ENCODE measurements at regions not wholly inside any gene's neighbourhood (a gene's known extent, or its start where the extent isn't known, plus 50 kb on each side); places are given as distances from the start of the nearest gene placed in this dataset.

DNA sequence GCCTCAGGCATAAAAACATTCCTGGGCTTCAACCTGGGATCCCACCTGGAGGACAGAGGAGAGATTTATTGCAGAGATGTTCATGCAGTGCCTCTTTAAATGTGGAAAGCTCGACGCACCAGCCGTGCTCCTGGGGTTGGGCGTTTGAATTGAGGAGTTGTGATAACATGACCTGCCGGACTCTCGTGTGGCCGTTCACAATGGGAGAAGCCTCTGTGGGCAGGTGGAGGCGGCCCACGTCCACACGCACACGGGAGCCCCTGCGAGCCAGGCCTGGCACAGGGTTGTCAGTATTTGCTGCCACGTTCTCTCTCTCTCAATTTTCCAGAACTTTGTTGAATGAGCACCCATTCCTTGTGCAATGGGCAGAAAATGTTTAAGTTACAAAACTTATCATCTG, 58.3 kb upstream of the PPARA start:
- DNase-seq: no peak

DNA sequence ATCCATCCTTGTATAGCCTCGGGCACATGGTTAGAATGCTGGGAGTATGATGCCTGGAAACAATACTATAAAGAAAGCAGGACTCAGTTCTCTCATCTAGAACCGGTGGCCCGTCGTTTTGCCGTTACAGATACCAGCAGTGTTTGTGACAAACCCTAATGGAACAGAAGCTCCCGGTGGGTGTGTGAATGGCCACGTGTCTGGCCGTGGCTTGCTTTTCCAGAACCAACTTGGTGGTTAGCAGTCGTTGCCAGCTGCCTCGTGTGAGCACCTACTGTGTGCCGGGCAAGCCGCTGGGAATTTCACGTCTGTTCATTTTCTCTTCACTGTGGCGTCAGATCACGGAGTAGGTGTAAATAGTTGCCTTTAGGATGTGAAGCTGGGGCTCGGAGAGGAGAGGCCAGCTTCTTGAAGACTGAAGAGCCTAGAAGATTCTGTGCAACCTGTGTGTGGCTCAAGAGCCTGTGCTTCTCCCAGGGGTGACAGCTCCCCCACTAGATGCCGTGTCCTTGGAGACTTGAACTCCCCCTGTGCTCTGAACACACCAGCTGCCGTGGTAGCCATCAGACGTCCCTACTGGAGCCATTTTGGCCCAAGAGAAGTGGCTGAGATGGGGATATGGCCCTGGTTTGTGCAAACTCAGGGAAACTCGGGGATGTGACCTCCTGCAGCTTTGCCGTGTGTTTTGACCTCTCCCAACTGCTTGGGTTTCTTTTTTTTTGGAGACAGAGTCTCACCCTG, 57.5 kb upstream of the PPARA start:
- DNase-seq: no peak

DNA sequence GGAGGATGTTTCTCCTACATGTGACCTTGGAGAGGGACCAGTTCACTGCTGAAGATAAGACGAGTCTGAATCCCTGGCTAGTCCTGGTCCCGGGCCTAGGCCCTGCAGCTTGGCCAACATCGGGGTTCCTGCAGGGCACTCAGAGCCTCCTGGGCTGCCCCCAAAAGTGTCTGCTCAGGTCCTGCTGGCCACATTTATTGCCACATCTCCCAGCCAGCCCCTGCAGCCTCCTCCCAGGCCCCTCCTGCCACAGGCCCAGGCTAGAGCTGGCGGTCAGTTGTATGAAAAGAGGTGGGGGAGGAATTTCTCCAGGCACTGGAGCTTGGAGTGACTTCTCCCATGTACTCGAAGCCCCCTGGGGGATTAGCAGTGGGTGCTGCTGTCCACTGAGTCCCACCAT, 56.5 kb upstream of the PPARA start:
- DNase-seq: no peak

DNA sequence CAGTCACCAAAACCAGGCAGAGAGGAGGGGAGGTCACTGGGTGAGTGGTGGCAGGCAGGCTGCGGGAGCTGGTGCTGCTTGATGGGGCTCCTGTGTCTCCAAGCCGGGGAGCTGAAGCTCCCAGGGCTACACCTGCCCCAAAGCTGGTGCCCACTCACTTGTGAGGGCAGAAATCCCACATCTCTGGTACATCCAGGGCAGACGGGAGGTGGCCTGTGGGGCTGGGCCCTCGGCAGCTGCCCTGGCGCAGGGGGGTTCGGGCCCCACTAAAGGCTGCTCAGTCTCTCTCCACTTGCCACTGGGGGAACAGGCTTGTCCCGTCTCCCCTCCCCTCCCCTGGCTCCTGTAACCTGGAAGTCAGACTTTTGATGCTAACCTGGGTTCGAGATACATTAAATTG, 55.6 kb upstream of the PPARA start:
- DNase-seq: no peak

DNA sequence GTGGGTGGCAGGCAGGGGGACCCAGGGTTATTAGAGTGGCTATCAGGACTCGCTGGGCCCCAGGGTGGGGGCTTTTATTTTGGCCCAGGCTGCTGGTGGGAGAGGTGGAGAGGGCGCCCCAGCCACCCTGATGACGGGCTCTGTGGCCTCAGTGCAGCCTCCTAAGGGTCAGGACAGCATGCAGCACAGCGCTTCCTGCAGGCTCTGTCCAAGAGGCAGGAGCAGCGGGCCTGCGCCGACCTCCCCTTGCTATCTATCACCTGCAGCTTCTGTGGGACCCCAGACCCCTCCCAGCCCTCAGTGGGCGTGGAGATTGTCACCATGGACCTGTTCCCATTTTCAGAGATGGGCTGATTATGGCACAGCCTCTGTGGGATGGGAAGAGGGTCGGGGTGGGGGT, 54.3 kb upstream of the PPARA start:
- DNase-seq: no peak

DNA sequence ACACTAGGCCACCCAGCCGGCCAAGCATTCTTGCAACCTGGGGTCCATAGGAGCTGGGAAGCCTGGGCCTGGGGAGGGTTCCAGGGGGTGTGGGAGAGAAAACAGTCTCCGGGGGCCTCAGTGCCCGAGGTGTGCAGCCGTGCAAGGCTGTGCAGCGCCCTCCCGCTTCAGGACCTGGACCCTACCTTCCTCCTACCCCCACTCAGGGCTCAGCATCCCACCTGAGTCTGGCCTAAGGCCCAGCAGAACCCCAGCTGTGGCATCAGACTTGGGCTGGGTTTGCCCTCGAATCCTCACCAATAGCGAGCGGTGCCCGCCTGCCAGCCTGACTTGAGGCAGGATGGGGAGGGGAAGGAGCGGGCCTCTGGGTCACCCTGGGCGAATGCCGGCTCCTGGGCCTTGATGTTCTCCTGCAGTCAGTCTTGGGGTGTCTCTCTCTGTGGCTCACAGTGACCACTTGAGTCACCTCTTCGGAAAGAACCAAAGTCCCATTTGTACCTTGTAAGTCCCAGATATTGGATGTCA, 53.6 kb upstream of the PPARA start:
- DNase-seq: no peak

DNA sequence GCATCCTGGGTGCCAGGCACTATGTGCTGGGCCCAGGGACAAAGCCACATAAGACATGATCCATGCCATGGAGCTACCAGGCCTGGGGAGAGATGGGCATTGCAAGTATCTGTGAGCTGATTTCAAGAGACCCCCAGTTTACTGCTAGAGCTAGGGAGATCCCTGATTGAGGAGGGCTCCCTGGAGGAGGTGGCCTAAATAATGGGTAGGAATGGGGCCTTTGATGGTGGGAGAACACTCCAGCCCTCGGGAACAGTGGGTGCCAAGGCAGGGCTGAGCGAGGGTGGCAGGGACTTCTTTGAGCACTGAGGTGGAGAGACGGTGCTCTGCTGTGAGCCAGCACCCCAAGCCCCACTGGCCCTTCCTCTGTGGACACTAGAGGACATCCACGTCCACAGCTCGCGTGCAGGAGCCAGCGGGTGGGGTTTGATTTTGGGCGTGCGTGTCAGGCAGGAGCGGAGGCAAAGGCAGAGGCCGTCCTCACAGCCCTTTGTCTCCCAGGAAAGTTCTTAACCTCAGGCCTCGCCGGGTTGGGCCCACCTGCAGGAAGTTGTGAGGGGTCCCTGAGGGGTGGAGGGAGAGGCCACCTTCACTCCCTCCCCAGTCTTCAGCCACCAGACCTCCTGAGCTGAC, 52.9 kb upstream of the PPARA start:
- no peak for DNase-seq

DNA sequence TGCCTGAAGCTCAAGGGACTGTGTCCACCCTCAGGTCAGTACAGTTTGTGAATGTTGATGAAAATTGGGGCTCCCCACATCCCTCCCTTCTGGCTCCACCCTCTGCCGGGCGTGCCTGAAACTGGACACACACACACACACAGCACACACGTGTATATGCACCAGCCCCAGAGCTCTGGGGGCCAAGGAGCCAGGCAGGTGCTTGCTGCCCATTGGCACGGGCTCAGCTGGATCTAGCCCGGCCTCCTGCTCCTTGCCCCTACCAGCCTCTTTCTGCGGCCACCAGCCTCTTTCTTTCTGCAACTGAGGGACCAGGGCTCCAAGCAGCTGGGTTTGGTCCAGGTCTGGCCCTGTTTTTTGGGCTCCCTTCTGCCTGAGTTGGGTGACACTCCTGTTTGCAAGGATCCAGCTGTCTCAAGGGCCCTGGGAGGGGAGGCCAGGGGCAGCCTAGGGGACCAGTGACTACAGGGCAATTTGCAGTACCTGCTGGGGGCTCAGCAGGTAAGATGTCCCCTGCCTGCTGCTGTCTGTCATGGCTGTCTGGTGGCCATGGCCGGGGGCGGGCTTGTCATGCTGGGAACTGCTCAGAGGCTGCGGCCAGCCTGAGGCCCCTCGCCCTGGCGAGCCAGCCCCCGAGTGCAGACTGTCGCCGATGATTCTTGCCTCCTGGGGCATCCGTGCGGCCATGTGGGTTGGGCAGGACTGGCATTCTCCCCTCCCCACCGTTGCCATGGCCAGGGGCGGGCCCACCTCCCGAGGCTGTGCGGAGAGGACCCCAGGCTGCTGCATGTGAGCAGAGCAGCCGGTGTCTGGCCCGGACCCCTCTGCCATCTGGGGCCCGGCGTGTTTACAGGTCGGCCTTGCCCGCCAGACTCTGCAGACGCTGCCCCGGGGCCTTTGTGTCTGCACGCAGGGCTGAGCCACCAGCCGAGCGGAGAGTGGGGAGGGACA, 51.5 kb upstream of the PPARA start:
- no peak for DNase-seq

DNA sequence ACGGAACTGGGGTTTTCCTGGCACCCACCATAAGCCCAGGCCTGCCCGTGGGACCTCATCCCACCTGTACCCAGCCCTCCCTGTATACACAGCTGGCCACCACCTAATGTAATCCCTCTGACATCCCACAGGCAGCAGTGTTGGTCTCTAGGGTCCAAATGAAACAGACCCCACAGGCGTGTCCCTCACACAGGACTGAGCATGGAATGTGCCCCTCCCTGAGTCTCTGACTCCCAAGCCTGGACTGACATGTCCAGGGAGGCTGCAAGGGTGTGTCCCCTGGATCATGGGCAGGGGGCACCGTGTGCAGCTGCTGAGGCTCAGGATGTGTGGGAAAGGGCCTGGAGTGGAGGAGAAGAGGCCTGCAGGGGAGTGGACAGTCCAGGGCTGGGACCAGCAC, 50.6 kb upstream of the PPARA start:
- DNase-seq: no peak

DNA sequence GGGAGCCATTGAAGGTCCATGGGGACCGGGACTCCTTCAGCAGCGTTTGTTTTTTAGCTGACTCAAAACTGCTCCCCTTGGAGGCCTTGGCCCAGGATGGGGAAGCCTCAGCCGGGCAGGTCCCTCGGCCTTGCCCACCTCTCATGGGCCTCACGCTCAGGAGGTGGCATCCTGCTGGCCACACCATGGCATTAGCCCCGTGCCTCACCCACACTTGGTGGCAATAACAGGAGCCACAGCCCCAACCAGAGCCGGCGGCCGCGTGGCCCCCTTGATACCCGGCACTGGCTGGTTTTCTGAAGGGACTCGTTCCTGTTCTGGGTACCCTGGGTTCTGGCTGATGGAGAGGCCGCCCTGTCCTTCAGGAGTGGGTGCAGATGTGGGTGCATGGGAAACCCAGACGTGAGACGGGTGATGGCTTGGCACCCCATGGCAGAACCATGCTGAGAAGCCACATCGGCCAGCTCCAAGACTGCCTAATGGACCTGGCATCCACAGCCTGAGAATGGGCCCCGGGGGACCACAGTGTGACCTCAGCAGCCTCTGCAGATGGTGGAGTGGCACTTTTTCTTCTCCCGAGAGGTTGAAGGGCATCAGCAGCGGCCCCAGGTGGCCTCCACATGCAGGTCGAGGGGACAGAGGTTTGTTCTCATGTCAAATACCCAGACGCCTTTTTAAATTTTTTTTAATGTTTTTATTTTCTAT, 49.8 kb upstream of the PPARA start:
- no peak for DNase-seq
